HG02571 (cell line): ENCODE measurements at regions not wholly inside any gene's neighbourhood (a gene's known extent, or its start where the extent isn't known, plus 50 kb on each side); places are given as distances from the start of the nearest gene placed in this dataset.
"Not testable (repeated sequence)": the region's sequence is repeated elsewhere in the genome, so short reads cannot be mapped to it uniquely, and the experiment has no call there.

Experiments
- ATAC-seq: cut with Tn5 transposase; IDR thresholded peaks from one replicate; pipeline ENCODE4 v1.9.1; 2021; ENCODE audit warnings: mild to moderate bottlenecking, moderate library complexity; ENCODE audit not compliant: unreplicated experiment

GRCh38 chr6:22164236-22164635 lies 132.6 kb downstream of the PRL start:
- no peak for ATAC-seq

DNA sequence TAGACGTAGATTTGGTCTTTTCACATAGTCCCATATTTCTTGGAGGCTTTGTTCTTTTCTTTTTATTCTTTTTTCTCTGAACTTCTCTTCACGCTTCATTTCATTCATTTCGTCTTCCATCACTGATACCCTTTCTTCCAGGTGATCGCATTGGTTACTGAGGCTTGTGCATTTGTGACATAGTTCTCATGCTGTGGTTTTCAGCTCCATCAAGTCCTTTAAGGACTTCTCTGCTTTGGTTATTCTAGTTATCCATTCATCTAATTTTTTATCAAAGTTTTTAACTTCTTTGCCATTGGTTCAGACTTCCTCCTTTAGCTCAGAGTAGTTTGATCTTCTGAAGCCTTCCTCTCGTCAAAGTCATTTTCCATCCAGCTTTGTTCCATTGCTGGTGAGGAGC lies 125.8 kb downstream of the PRL start:
- ATAC-seq: not testable (repeated sequence)

DNA sequence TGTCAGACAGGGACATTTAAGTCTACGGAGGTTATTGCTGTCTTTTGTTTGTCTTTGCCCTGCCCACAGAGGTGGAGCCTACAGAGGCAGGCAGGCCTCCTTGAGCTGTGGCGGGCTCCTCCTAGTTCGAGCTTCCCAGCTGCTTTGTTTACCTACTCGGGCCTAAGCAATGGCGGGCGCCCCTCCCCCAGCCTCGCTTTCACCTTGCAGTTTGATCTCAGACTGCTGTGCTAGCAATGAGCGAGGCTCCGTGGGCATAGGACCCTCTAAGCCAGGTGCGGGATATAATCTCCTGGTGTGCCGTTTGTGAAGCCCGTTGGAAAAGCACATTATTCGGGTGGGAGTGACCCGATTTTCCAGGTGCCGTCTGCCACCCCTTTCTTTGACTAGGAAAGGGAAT lies 125.0 kb downstream of the PRL start:
- ATAC-seq: not testable (repeated sequence)

DNA sequence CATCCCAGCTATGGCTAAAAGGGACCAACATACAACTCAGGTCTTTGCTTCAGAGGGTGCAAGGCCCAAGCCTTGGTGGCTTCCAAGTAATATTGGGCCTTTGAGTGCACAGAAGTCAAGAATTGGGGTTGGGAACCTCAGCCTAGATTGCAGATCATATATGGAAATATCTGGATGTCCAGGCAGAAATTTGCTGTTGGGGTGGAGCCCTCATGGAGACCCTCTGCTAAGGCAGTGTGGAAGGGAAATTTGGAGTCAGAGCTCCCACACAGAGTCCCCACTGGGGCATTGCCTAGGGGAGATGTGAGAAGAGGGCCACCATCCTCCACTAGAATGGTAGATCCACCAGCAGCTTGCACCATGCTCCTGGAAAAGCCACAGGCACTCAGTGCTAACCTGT lies 123.5 kb downstream of the PRL start:
- no peak for ATAC-seq

DNA sequence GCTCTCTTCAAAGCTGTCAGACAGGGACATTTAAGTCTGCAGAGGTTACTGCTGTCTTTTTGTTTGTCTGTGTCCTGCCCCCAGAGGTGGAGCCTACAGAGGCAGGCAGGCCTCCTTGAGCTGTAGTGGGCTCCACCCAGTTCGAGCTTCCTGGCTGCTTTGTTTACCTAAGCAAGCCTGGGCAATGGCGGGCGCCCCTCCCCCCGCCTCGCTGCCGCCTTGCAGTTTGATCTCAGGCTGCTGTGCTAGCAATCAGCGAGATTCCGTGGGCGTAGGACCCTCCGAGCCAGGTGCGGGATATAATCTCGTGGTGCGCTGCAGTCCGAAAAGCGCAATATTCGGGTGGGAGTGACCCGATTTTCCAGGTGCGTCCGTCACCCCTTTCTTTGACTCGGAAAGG lies 116.6 kb downstream of the PRL start:
- ATAC-seq: not testable (repeated sequence)

- ATAC-seq: no peak
Observed at GRCh38 chr6:22184371-22184770, 112.5 kb downstream of the PRL start.

DNA sequence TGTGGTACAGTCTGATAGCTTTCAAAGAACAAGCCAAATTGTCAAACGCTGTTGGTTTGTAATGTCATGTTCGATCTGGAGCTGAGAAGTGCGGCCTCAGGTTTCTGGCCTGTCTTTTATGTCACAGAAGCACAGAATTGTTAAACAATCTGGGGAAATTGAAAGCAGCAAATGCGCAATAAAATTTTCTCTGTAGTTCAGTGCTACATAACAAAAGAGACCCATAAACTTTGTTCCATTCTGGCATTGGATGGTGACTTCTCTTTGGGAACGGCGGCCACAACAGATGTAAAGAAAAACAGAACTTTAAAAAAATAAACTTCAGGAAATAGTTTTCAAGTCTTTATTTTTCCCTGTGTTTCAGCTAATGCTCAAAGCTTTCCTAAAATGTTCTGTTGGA lies 106.9 kb downstream of the PRL start:
- ATAC-seq: no peak

GRCh38 chr6:22194188-22194921 lies 102.5 kb downstream of the PRL start:
- no peak for ATAC-seq

DNA sequence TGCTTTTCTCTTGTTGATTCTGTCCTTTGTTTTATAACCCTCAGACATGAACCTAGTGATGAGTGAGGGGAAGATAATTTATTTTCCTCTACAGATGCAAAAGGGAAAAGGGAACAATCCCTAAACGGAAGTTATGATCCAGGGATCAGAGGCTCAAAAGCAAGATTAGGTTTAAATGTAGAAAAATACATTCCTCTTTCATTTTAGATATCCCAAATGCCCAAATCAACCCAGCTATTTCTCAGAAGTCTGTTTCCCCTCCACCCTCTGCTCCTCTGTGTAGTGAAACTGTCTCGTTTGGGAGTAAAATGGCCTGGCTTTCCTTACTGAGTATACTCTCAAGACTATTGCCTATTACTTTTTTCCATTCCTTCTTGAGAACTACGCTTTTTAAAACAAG lies 97.1 kb downstream of the PRL start:
- no peak for ATAC-seq

DNA sequence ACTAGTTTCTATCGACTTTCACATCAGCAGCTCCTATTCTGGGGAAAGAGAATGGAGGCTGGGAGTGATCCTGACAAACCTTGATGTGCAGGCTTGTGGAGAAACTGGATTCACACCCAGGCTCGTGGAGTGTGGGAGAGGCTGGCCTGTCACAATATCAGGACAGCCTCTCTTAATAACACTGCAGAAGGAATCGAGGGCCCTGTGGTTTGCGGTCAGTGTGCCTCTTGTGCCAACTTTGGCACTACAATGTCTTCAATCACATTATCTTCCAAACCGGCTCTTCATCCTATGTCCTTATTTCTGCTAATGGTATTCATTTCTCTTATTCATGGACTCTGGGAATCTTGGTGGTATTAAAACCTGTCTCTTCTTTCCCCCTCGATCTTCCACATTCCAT lies 92.7 kb downstream of the PRL start:
- ATAC-seq: no peak

DNA sequence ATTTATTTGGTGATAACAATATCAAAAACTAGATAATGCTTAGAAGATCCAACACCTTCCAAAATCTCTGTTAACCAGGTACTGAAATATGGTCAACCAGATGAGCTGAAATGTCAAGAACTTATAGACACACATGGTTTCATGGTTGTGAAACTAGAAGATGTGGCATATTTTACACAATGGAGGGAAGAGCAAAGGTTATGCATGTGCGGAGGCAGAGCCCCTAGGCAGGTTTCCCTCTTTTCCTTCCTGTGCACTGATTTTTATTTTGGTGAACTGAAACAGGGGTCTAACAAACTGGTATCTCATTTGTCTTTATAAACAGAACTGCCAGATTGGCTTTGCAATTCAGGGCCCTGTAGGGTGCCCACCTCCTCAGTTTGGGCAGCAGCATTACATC lies 91.6 kb downstream of the PRL start:
- ATAC-seq: no peak

DNA sequence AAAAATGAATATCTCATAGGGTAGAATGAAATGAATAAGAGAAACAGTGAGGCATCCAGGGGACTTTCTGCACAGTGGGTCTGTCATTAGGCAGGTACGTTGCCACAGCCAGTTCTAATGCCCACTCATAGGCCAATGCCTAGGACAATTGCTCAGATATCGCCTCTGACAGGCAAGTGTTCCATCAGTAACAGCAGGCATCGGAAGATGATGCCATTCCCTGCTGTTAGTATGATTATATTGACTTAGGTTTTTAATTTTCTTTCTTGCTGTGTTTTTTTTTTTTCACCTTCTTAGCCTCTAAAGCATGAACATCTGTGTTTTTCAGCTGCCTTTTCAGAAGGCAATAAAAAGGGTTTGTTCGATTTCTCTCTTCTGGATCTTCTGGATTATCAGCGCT lies 90.7 kb downstream of the PRL start:
- no peak for ATAC-seq

DNA sequence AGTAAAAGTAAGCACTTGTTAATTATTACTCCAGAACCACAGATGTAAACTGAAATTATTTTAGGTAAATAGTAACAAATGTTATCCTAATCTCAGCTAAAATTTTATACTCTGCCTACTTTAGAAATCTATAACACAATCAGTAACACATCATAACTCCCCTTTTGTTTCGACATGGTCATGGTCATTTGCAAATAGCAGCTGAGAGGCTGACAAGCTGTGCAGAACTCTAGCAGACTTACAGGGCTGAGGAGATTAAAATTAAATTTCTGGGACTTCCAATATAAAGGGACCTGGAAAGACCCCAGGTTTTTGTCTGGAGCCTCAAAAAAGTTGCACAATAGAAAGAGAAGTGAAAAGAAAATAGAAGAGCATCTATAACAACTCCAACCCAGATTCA lies 88.8 kb downstream of the PRL start:
- ATAC-seq: no peak

GRCh38 chr6:22214314-22214713 lies 82.5 kb downstream of the PRL start:
- no peak for ATAC-seq

DNA sequence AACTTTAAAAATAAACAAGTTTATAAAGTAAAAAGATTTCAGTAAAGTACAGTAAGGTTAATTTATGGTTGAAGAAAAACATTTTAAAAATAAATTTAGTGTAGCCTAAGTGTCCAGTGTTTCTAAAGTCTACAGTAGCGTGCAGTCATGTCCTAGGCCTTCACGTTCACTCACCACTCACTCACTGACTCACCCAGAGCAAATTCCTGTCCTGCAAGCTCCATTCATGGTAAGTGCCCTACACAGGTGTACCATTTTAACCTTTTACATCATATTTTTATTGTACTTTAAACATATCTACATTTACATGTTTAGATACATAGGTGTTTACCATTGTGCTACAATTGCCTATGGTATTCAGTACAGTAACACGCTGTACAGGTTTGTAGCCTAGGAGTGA lies 81.4 kb downstream of the PRL start:
- not testable (repeated sequence) for ATAC-seq

- ATAC-seq: no peak
Observed at GRCh38 chr6:22218410-22218809, 78.4 kb downstream of the PRL start.

DNA sequence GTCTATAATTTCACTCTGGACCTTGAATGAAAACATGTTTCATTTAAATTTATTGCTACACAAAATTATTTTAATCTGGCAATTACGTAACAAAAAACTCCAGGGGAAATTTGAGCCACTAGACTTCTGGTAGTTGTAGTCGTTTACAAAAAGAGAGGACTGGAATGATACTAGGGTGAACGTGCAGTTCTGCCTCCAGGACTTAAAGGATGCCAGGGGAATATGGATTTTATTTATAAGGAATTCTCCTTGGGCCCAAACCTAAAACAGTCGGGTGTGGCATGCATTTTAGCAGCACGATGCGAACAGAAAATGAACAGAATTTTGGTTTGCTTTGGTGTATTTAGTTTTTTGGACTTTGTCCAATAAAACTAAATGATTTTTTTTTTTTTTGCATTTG lies 76.9 kb downstream of the PRL start:
- ATAC-seq: no peak

- ATAC-seq: no peak
Observed at GRCh38 chr6:22221211-22221610, 75.6 kb downstream of the PRL start.

GRCh38 chr6:22221630-22222029 lies 75.2 kb downstream of the PRL start:
- ATAC-seq: no peak

- no peak for ATAC-seq
Observed at GRCh38 chr6:22222469-22222868, 74.4 kb downstream of the PRL start.

GRCh38 chr6:22227824-22228610 lies 68.8 kb downstream of the PRL start:
- ATAC-seq: no peak

GRCh38 chr6:22231050-22231449 lies 65.8 kb downstream of the PRL start:
- no peak for ATAC-seq
